HuH-7 (cell line): ENCODE measurements at regions not wholly inside any gene's neighbourhood (a gene's known extent, or its start where the extent isn't known, plus 50 kb on each side); places are given as distances from the start of the nearest gene placed in this dataset.
"Not testable (repeated sequence)": the region's sequence is repeated elsewhere in the genome, so short reads cannot be mapped to it uniquely, and the experiment has no call there.

ENCODE experiments used
- DNase-seq: peaks from one replicate; pipeline ENCODE4 v3.0.0; 2011; ENCODE audit warnings: low spot score

GRCh38 chr5:57002959-57003485, 51.1 kb upstream of the MIER3 start:
- DNase-seq: no peak

GRCh38 chr5:57003566-57003965, 51.6 kb upstream of the MIER3 start:
- not testable (repeated sequence) for DNase-seq

- no peak for DNase-seq
Observed at GRCh38 chr5:57004800-57005199, 52.9 kb upstream of the MIER3 start.

- DNase-seq: no peak
Observed at GRCh38 chr5:57007344-57007743, 55.4 kb upstream of the MIER3 start.

GRCh38 chr5:57009811-57010210, 57.9 kb upstream of the MIER3 start:
- no peak for DNase-seq

GRCh38 chr5:57010786-57011185, 58.9 kb upstream of the MIER3 start:
- no peak for DNase-seq

- no peak for DNase-seq
Observed at GRCh38 chr5:57012511-57012910, 60.6 kb upstream of the MIER3 start.

GRCh38 chr5:57025961-57026360, 74.0 kb upstream of the MIER3 start:
- no peak for DNase-seq

GRCh38 chr5:57028161-57028560, 76.2 kb upstream of the MIER3 start:
- DNase-seq: no peak

GRCh38 chr5:57032151-57032551, 80.2 kb upstream of the MIER3 start:
- DNase-seq: no peak

- no peak for DNase-seq
Observed at GRCh38 chr5:57033103-57033502, 81.2 kb upstream of the MIER3 start.

GRCh38 chr5:57033503-57033902, 81.6 kb upstream of the MIER3 start:
- no peak for DNase-seq

- DNase-seq: no peak
Observed at GRCh38 chr5:57034201-57034916, 82.4 kb upstream of the MIER3 start.

- no peak for DNase-seq
Observed at GRCh38 chr5:57035955-57036354, 84.0 kb upstream of the MIER3 start.

GRCh38 chr5:57036761-57037160, 84.8 kb upstream of the MIER3 start:
- DNase-seq: no peak

- DNase-seq: no peak
Observed at GRCh38 chr5:57037355-57037754, 85.4 kb upstream of the MIER3 start.

- no peak for DNase-seq
Observed at GRCh38 chr5:57041570-57041969, 89.6 kb upstream of the MIER3 start.

GRCh38 chr5:57042524-57042931, 90.6 kb upstream of the MIER3 start:
- no peak for DNase-seq

- no peak for DNase-seq
Observed at GRCh38 chr5:57054135-57054534, 102.2 kb upstream of the MIER3 start.

- DNase-seq: no peak
Observed at GRCh38 chr5:57054671-57055070, 102.7 kb upstream of the MIER3 start.

GRCh38 chr5:57055731-57056130, 103.8 kb upstream of the MIER3 start:
- DNase-seq: no peak

- DNase-seq: no peak
Observed at GRCh38 chr5:57063773-57064172, 110.1 kb upstream of the GPBP1 start.

- no peak for DNase-seq
Observed at GRCh38 chr5:57066924-57067596, 106.8 kb upstream of the GPBP1 start.

- DNase-seq: no peak
Observed at GRCh38 chr5:57067597-57067924, 106.3 kb upstream of the GPBP1 start.
